ENCODE measurements at regions not wholly inside any gene's neighbourhood (a gene's known extent, or its start where the extent isn't known, plus 50 kb on each side); places are given as distances from the start of the nearest gene placed in this dataset.

GRCh38 chr12:91418221-91419090 is 235.8 kb upstream of the DCN start:
- H3K4me3 ChIP-seq (replicated peaks; ENCODE audit: insufficient read depth, low read length): no peak overlapping the region
- no peaks in the 10 kb centered on the region for H3K27me3 ChIP-seq (ENCODE audit: insufficient read depth, poor library complexity, severe bottlenecking)
- H3K27ac ChIP-seq (replicated peaks): no peak overlapping the region
- DNase-seq (ENCODE audit: low read depth in 1 of 2, low spot score in 1 of 2): no peak
- TF ChIP-seq SPI1 (IDR thresholded peaks at IDR 0.05; ENCODE audit: borderline replicate concordance, low read depth) (no peak), GABPA (IDR thresholded peaks at IDR 0.05; ENCODE audit: low read depth) (no peak), POLR2AphosphoS5 (IDR thresholded peaks at IDR 0.05; ENCODE audit: low read depth) (no peak)
- TF ChIP-seq, protein P1, sequence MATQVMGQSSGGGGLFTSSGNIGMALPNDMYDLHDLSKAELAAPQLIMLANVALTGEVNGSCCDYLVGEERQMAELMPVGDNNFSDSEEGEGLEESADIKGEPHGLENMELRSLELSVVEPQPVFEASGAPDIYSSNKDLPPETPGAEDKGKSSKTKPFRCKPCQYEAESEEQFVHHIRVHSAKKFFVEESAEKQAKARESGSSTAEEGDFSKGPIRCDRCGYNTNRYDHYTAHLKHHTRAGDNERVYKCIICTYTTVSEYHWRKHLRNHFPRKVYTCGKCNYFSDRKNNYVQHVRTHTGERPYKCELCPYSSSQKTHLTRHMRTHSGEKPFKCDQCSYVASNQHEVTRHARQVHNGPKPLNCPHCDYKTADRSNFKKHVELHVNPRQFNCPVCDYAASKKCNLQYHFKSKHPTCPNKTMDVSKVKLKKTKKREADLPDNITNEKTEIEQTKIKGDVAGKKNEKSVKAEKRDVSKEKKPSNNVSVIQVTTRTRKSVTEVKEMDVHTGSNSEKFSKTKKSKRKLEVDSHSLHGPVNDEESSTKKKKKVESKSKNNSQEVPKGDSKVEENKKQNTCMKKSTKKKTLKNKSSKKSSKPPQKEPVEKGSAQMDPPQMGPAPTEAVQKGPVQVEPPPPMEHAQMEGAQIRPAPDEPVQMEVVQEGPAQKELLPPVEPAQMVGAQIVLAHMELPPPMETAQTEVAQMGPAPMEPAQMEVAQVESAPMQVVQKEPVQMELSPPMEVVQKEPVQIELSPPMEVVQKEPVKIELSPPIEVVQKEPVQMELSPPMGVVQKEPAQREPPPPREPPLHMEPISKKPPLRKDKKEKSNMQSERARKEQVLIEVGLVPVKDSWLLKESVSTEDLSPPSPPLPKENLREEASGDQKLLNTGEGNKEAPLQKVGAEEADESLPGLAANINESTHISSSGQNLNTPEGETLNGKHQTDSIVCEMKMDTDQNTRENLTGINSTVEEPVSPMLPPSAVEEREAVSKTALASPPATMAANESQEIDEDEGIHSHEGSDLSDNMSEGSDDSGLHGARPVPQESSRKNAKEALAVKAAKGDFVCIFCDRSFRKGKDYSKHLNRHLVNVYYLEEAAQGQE (IDR thresholded peaks at IDR 0.05; ENCODE audit: insufficient replicate concordance, low read depth): no peak
- TF ChIP-seq, protein P2, sequence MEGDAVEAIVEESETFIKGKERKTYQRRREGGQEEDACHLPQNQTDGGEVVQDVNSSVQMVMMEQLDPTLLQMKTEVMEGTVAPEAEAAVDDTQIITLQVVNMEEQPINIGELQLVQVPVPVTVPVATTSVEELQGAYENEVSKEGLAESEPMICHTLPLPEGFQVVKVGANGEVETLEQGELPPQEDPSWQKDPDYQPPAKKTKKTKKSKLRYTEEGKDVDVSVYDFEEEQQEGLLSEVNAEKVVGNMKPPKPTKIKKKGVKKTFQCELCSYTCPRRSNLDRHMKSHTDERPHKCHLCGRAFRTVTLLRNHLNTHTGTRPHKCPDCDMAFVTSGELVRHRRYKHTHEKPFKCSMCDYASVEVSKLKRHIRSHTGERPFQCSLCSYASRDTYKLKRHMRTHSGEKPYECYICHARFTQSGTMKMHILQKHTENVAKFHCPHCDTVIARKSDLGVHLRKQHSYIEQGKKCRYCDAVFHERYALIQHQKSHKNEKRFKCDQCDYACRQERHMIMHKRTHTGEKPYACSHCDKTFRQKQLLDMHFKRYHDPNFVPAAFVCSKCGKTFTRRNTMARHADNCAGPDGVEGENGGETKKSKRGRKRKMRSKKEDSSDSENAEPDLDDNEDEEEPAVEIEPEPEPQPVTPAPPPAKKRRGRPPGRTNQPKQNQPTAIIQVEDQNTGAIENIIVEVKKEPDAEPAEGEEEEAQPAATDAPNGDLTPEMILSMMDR (IDR thresholded peaks at IDR 0.05; ENCODE audit: insufficient read depth, low read length): no peak

DNA sequence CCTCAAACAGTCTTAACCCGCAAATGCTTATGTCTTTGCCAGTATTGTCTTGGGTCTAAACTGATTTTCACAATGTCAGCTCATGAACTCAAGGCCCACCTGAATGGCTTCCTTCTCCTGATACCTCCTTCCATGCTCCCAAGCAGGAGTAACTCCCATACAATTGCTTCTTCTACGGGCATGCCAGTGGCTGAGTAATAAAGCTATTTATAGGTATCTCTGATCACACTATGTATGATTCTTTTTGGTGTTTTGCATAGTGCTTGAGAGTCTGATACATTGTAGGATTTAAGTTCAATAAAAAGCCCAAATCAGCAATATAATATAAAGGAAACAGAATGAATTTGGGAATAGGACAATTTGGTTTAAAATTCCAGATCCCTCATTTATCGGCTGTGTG is 235.0 kb upstream of the DCN start:
- Histone ChIP-seq H3K27me3 (ENCODE audit: insufficient read depth, poor library complexity, severe bottlenecking) (no peaks in the 10 kb centered on the region), H3K4me3 (replicated peaks; ENCODE audit: insufficient read depth, low read length) (no peak overlapping the region), H3K27ac (replicated peaks) (no peak overlapping the region)
- TF ChIP-seq, protein P2 (IDR thresholded peaks at IDR 0.05; ENCODE audit: insufficient read depth, low read length): no peak
- no peak for TF ChIP-seq POLR2AphosphoS5 (IDR thresholded peaks at IDR 0.05; ENCODE audit: low read depth)
- TF ChIP-seq GABPA (IDR thresholded peaks at IDR 0.05; ENCODE audit: low read depth): no peak
- TF ChIP-seq, protein P1 (IDR thresholded peaks at IDR 0.05; ENCODE audit: insufficient replicate concordance, low read depth): no peak
- TF ChIP-seq SPI1 (IDR thresholded peaks at IDR 0.05; ENCODE audit: borderline replicate concordance, low read depth): no peak
- DNase-seq (ENCODE audit: low read depth in 1 of 2, low spot score in 1 of 2): no peak

GRCh38 chr12:91414636-91415035 is 232.0 kb upstream of the DCN start:
- TF ChIP-seq POLR2AphosphoS5 (IDR thresholded peaks at IDR 0.05; ENCODE audit: low read depth) (no peak), GABPA (IDR thresholded peaks at IDR 0.05; ENCODE audit: low read depth) (no peak)
- TF ChIP-seq, protein P2 (IDR thresholded peaks at IDR 0.05; ENCODE audit: insufficient read depth, low read length): no peak
- TF ChIP-seq, protein P1 (IDR thresholded peaks at IDR 0.05; ENCODE audit: insufficient replicate concordance, low read depth): no peak
- no peaks in the 10 kb centered on the region for H3K27me3 ChIP-seq (ENCODE audit: insufficient read depth, poor library complexity, severe bottlenecking)
- no peak for DNase-seq (ENCODE audit: low read depth in 1 of 2, low spot score in 1 of 2)
- no peak overlapping the region for H3K27ac ChIP-seq (replicated peaks)
- no peak overlapping the region for H3K4me3 ChIP-seq (replicated peaks; ENCODE audit: insufficient read depth, low read length)
